DND-41 (cell line): ENCODE measurements at regions not wholly inside any gene's neighbourhood (a gene's known extent, or its start where the extent isn't known, plus 50 kb on each side); places are given as distances from the start of the nearest gene placed in this dataset.

ENCODE experiments used
- ATAC-seq: fragments of 200-7000 bp; cut with Tn5 transposase; 3 replicates; pipeline ENCODE4 v1.9.1; 2021; ENCODE audit warnings: low read depth; ENCODE audit not compliant: insufficient read depth
- DNase-seq: peaks from one replicate; pipeline ENCODE4 v3.0.0-alpha.2; 2020
- H2AFZ ChIP-seq: 2 replicates; pipeline ENCODE4 v1.6.0; 2012; ENCODE audit warnings: low read depth, low read length
- H3K27ac ChIP-seq: 2 replicates; pipeline ENCODE4 v1.5.1; 2012; ENCODE audit warnings: low read length, inconsistent platforms
- H3K27me3 ChIP-seq: fragments of 200-600 bp; sonication (generic); 2 replicates; pipeline ENCODE4 v1.6.0; 2012; ENCODE audit warnings: low read length, mild to moderate bottlenecking, inconsistent platforms; ENCODE audit not compliant: insufficient read depth, poor library complexity
- H3K36me3 ChIP-seq: 2 replicates; pipeline ENCODE4 v1.5.1; 2012; ENCODE audit warnings: low read length, inconsistent platforms; ENCODE audit not compliant: insufficient read depth
- H3K4me1 ChIP-seq: 2 replicates; pipeline ENCODE4 v1.5.1; 2012; ENCODE audit warnings: mild to moderate bottlenecking, low read length; ENCODE audit not compliant: insufficient read depth
- H3K4me2 ChIP-seq: 2 replicates; pipeline ENCODE4 v1.6.0; 2012; ENCODE audit warnings: mild to moderate bottlenecking, moderate library complexity, low read length, inconsistent platforms; ENCODE audit not compliant: insufficient read depth
- H3K4me3 ChIP-seq, 2 experiments: fragments of 200-600 bp in 1 of 2; shearing (Covaris generic) in 1 of 2; 2 replicates each; pipeline ENCODE4 v1.5.1; 2012 to 2016; ENCODE audit warnings: inconsistent platforms in 2 of 2, low read length in 2 of 2, mild to moderate bottlenecking in 2 of 2, low read depth in 1 of 2, moderate library complexity in 1 of 2
- H3K79me2 ChIP-seq: 2 replicates; pipeline ENCODE4 v1.6.0; 2012; ENCODE audit warnings: low read length, inconsistent platforms; ENCODE audit not compliant: insufficient read depth
- H3K9ac ChIP-seq: 2 replicates; pipeline ENCODE4 v1.6.0; 2012; ENCODE audit warnings: low read depth, mild to moderate bottlenecking, inconsistent platforms, low read length, moderate library complexity
- H3K9me3 ChIP-seq: 2 replicates; pipeline ENCODE4 v1.5.1; 2012; ENCODE audit warnings: low read length, moderate library complexity, mild to moderate bottlenecking, inconsistent platforms; ENCODE audit not compliant: insufficient read depth, severe bottlenecking
- H4K20me1 ChIP-seq: 2 replicates; pipeline ENCODE4 v1.6.0; 2012; ENCODE audit warnings: low read length; ENCODE audit not compliant: insufficient read depth
- EZH2 ChIP-seq: IDR thresholded peaks from 3 replicates; pipeline ENCODE4 v1.6.1; 2012; ENCODE audit warnings: borderline replicate concordance, low read depth, mild to moderate bottlenecking, moderate library complexity, low read length, inconsistent platforms; ENCODE audit not compliant: severe bottlenecking
- TF ChIP-seq, protein P1 (sequence below): IDR thresholded peaks from 2 replicates; pipeline ENCODE4 v1.5.1; 2012; ENCODE audit warnings: borderline replicate concordance, low read length, moderate library complexity, mild to moderate bottlenecking; ENCODE audit not compliant: poor library complexity, severe bottlenecking; ENCODE audit errors: extremely low read depth

GRCh38 chr11:120057028-120057330, 80.9 kb downstream of the TRIM29 start:
- Histone ChIP-seq H3K4me2 (no peak overlapping the region), H3K27me3 (peaks cover 26% of the 10 kb centered on the region), H3K9ac (no peak overlapping the region), H3K4me3 (no peak overlapping the region), H4K20me1 (no peaks in the 10 kb centered on the region; the same call in none of the 2 replicates), H3K36me3 (no peaks in the 10 kb centered on the region), H3K27ac (no peak overlapping the region), H3K4me1 (no peaks in the 10 kb centered on the region), H3K79me2 (no peaks in the 10 kb centered on the region), H2AFZ (no peak overlapping the region), H3K9me3 (no peaks in the 10 kb centered on the region)
- ATAC-seq (no peak), DNase-seq (no peak)
- TF ChIP-seq, protein P1, sequence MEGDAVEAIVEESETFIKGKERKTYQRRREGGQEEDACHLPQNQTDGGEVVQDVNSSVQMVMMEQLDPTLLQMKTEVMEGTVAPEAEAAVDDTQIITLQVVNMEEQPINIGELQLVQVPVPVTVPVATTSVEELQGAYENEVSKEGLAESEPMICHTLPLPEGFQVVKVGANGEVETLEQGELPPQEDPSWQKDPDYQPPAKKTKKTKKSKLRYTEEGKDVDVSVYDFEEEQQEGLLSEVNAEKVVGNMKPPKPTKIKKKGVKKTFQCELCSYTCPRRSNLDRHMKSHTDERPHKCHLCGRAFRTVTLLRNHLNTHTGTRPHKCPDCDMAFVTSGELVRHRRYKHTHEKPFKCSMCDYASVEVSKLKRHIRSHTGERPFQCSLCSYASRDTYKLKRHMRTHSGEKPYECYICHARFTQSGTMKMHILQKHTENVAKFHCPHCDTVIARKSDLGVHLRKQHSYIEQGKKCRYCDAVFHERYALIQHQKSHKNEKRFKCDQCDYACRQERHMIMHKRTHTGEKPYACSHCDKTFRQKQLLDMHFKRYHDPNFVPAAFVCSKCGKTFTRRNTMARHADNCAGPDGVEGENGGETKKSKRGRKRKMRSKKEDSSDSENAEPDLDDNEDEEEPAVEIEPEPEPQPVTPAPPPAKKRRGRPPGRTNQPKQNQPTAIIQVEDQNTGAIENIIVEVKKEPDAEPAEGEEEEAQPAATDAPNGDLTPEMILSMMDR: no peak
- no peak for TF ChIP-seq EZH2

GRCh38 chr11:120056301-120057027, 81.4 kb downstream of the TRIM29 start:
- H3K27me3 ChIP-seq: peaks cover 23% of the 10 kb centered on the region
- no peaks in the 10 kb centered on the region for H3K9me3 ChIP-seq
- no peak for DNase-seq
- ATAC-seq: no peak
- no peaks in the 10 kb centered on the region; the same call in 1 of the 2 replicates for H4K20me1 ChIP-seq
- H3K4me1 ChIP-seq: no peaks in the 10 kb centered on the region
- H3K4me2 ChIP-seq: no peak overlapping the region
- no peak overlapping the region for H3K27ac ChIP-seq
- H3K79me2 ChIP-seq: no peaks in the 10 kb centered on the region
- no peak overlapping the region for H3K9ac ChIP-seq
- H3K36me3 ChIP-seq: no peaks in the 10 kb centered on the region
- H2AFZ ChIP-seq: no peak overlapping the region
- no peak overlapping the region for H3K4me3 ChIP-seq
- TF ChIP-seq, protein P1: no peak
- no peak for TF ChIP-seq EZH2

- TF ChIP-seq, protein P1: no peak
- no peak for TF ChIP-seq EZH2
- Histone ChIP-seq H3K36me3 (no peaks in the 10 kb centered on the region), H4K20me1 (no peaks in the 10 kb centered on the region; the same call in 1 of the 2 replicates), H3K79me2 (no peaks in the 10 kb centered on the region), H3K4me3 (no peak overlapping the region), H3K4me2 (no peak overlapping the region), H3K9ac (no peak overlapping the region), H3K27ac (no peak overlapping the region), H3K4me1 (no peaks in the 10 kb centered on the region), H2AFZ (no peak overlapping the region), H3K9me3 (no peaks in the 10 kb centered on the region), H3K27me3 (peaks cover 21% of the 10 kb centered on the region)
- DNase-seq (no peak), ATAC-seq (no peak)
These were observed 82.3 kb downstream of the TRIM29 start for GRCh38 chr11:120055646-120056045.
